ENCODE measurements at regions not wholly inside any gene's neighbourhood (a gene's known extent, or its start where the extent isn't known, plus 50 kb on each side); places are given as distances from the start of the nearest gene placed in this dataset.
"Not testable (repeated sequence)": the region's sequence is repeated elsewhere in the genome, so short reads cannot be mapped to it uniquely, and the experiment has no call there.

- DNase-seq (ENCODE audit: low read depth) = peak; percentile 53
Observed at GRCh38 chr17:83192161-83192788, 112.9 kb downstream of the METRNL start.

- DNase-seq (ENCODE audit: low read depth) = not testable (repeated sequence)
Observed at GRCh38 chr17:83192789-83193335, 113.5 kb downstream of the METRNL start.

GRCh38 chr17:83193336-83194185 lies 114.2 kb downstream of the METRNL start:
- DNase-seq (ENCODE audit: low read depth) = no peak

GRCh38 chr17:83194186-83194561 lies 114.8 kb downstream of the METRNL start:
- no peak for DNase-seq (ENCODE audit: low read depth)

GRCh38 chr17:83194761-83195329 lies 115.4 kb downstream of the METRNL start:
- peak; percentile 42 for DNase-seq (ENCODE audit: low read depth)

GRCh38 chr17:83195330-83196023 lies 116.1 kb downstream of the METRNL start:
- DNase-seq (ENCODE audit: low read depth) = peak; percentile 64

GRCh38 chr17:83196024-83196365 lies 116.6 kb downstream of the METRNL start:
- no peak for DNase-seq (ENCODE audit: low read depth)

- no peak for DNase-seq (ENCODE audit: low read depth)
Observed at GRCh38 chr17:83196366-83196765, 117.0 kb downstream of the METRNL start.

GRCh38 chr17:83196973-83197880 lies 117.8 kb downstream of the METRNL start:
- DNase-seq (ENCODE audit: low read depth) = peak; percentile 51

GRCh38 chr17:83198366-83199341 lies 119.2 kb downstream of the METRNL start:
- DNase-seq (ENCODE audit: low read depth) = no peak

GRCh38 chr17:83199500-83200201 lies 120.2 kb downstream of the METRNL start:
- no peak for DNase-seq (ENCODE audit: low read depth)

GRCh38 chr17:83200231-83200699 lies 120.9 kb downstream of the METRNL start:
- DNase-seq (ENCODE audit: low read depth) = peak; percentile 50

- no peak for DNase-seq (ENCODE audit: low read depth)
Observed at GRCh38 chr17:83200751-83201150, 121.3 kb downstream of the METRNL start.

GRCh38 chr17:83201206-83202001 lies 122.0 kb downstream of the METRNL start:
- DNase-seq (ENCODE audit: low read depth) = no peak

- no peak for DNase-seq (ENCODE audit: low read depth)
Observed at GRCh38 chr17:83202002-83203000, 122.9 kb downstream of the METRNL start.

GRCh38 chr17:83203073-83203471 lies 123.7 kb downstream of the METRNL start:
- DNase-seq (ENCODE audit: low read depth) = peak; percentile 99
